Endodermal cell (in vitro differentiated cells): ENCODE measurements at regions not wholly inside any gene's neighbourhood (a gene's known extent, or its start where the extent isn't known, plus 50 kb on each side); places are given as distances from the start of the nearest gene placed in this dataset.

Source experiments
- DNase-seq: peaks from one replicate; pipeline ENCODE4 v3.0.0-alpha.2; 2017
- H3K27ac ChIP-seq: 2 replicates; pipeline ENCODE4 v1.5.1; 2013; ENCODE audit warnings: mild to moderate bottlenecking, low read depth, low read length, moderate library complexity
- H3K27me3 ChIP-seq: 2 replicates; pipeline ENCODE4 v1.6.1; 2013; ENCODE audit warnings: mild to moderate bottlenecking, low read length, moderate library complexity; ENCODE audit not compliant: insufficient read depth, control insufficient read depth, poor library complexity, severe bottlenecking
- H3K36me3 ChIP-seq: 2 replicates; pipeline ENCODE4 v1.7.0; 2013; ENCODE audit warnings: mild to moderate bottlenecking, low read length, moderate library complexity; ENCODE audit not compliant: control insufficient read depth, insufficient read depth
- H3K4me1 ChIP-seq: one replicate; pipeline ENCODE4 v1.7.0; 2013; ENCODE audit warnings: low read length; ENCODE audit not compliant: control insufficient read depth, insufficient read depth
- H3K4me3 ChIP-seq: 2 replicates; pipeline ENCODE4 v1.5.1; 2013; ENCODE audit warnings: mild to moderate bottlenecking, low read length, moderate library complexity
- H3K9ac ChIP-seq: 2 replicates; pipeline ENCODE4 v1.6.1; 2013; ENCODE audit warnings: mild to moderate bottlenecking, low read length, moderate library complexity; ENCODE audit not compliant: poor library complexity, severe bottlenecking; ENCODE audit errors: extremely low read depth
- H3K9me3 ChIP-seq: 2 replicates; pipeline ENCODE4 v1.6.1; 2013; ENCODE audit warnings: mild to moderate bottlenecking, low read length, moderate library complexity; ENCODE audit not compliant: control insufficient read depth
- H3K27ac Mint-ChIP-seq: 2 replicates; pipeline ENCODE4 v1.8.0; 2020; ENCODE audit warnings: mixed read lengths
- H3K27me3 Mint-ChIP-seq: 2 replicates; pipeline ENCODE4 v1.8.0; 2021; ENCODE audit warnings: mild to moderate bottlenecking, mixed read lengths; ENCODE audit not compliant: insufficient read depth
- H3K36me3 Mint-ChIP-seq: 2 replicates; pipeline ENCODE4 v1.8.0; 2020; ENCODE audit warnings: low read depth, mixed read lengths
- H3K4me1 Mint-ChIP-seq: 2 replicates; pipeline ENCODE4 v1.8.0; 2020; ENCODE audit warnings: mixed read lengths
- H3K4me3 Mint-ChIP-seq: 2 replicates; pipeline ENCODE4 v1.8.0; 2020; ENCODE audit warnings: mild to moderate bottlenecking, moderate library complexity, mixed read lengths
- H3K9me3 Mint-ChIP-seq: 2 replicates; pipeline ENCODE4 v1.8.0; 2020; ENCODE audit warnings: mild to moderate bottlenecking, mixed read lengths
- CTCF ChIP-seq: fragments of 200-600 bp; sonication (generic); conservative IDR thresholded peaks from 2 replicates; pipeline ENCODE4 v1.5.0; 2021; ENCODE audit warnings: antibody characterized with exemption, mild to moderate bottlenecking
- WGBS, 2 experiments: methylation state at CpG; one replicate each; pipeline versions ENCODE4 v1.1.5 to v1.1.7; 2013; ENCODE audit warnings: missing lambda C conversion rate in 2 of 2, mixed read lengths in 1 of 2; ENCODE audit not compliant: insufficient coverage in 1 of 2, insufficient read length in 1 of 2; 5-methylcytosine and 5-hydroxymethylcytosine counted together

- H3K27me3 ChIP-seq: no peaks in the 10 kb centered on the region
- H3K4me1 ChIP-seq: no peaks in the 10 kb centered on the region
- Mint-ChIP-seq H3K27ac (no peak overlapping the region), H3K36me3 (no peaks in the 10 kb centered on the region), H3K27me3 (no peaks in the 10 kb centered on the region), H3K9me3 (peaks cover 2% of the 10 kb centered on the region), H3K4me3 (no peak overlapping the region), H3K4me1 (peaks cover 18% of the 10 kb centered on the region)
- no peak for DNase-seq
- no peak overlapping the region for H3K9ac ChIP-seq
- no peak for TF ChIP-seq CTCF
- H3K36me3 ChIP-seq: no peaks in the 10 kb centered on the region
- WGBS, 2 experiments: no CpG with 5 or more reads among the region's 3 CpGs
- no peak overlapping the region for H3K27ac ChIP-seq
- no peaks in the 10 kb centered on the region for H3K9me3 ChIP-seq
- H3K4me3 ChIP-seq: no peak overlapping the region
These were observed 175.8 kb downstream of the PPP1R2C start for GRCh38 chrX:42602136-42602535.

GRCh38 chrX:42597481-42597880, 180.5 kb downstream of the PPP1R2C start:
- H3K27ac ChIP-seq: no peak overlapping the region

GRCh38 chrX:42585842-42586621, 191.9 kb downstream of the PPP1R2C start:
- Histone ChIP-seq H3K4me3 (no peak overlapping the region), H3K4me1 (no peaks in the 10 kb centered on the region), H3K27ac (no peak overlapping the region), H3K9ac (no peak overlapping the region), H3K36me3 (no peaks in the 10 kb centered on the region), H3K27me3 (no peaks in the 10 kb centered on the region), H3K9me3 (no peaks in the 10 kb centered on the region)
- Mint-ChIP-seq H3K4me1 (no peaks in the 10 kb centered on the region), H3K9me3 (peaks cover 33% of the 10 kb centered on the region), H3K27me3 (no peaks in the 10 kb centered on the region), H3K36me3 (peaks cover 8% of the 10 kb centered on the region), H3K4me3 (no peak overlapping the region), H3K27ac (no peak overlapping the region)
- WGBS, 2 experiments: 100% methylated on average over 2 of the region's 2 CpGs; no CpG with 5 or more reads in 1 of the 2 experiments
- no peak for TF ChIP-seq CTCF
- no peak for DNase-seq

More at GRCh38 chrX:42597481-42597880, 180.5 kb downstream of the PPP1R2C start:
- no peak for DNase-seq
- H3K36me3 Mint-ChIP-seq: no peaks in the 10 kb centered on the region
- no peak overlapping the region for H3K27ac Mint-ChIP-seq
- Histone ChIP-seq H3K4me3 (no peak overlapping the region), H3K9me3 (no peaks in the 10 kb centered on the region), H3K4me1 (no peaks in the 10 kb centered on the region), H3K9ac (no peak overlapping the region), H3K27me3 (no peaks in the 10 kb centered on the region), H3K36me3 (no peaks in the 10 kb centered on the region)
- H3K27me3 Mint-ChIP-seq: no peaks in the 10 kb centered on the region
- peaks cover 20% of the 10 kb centered on the region for H3K9me3 Mint-ChIP-seq
- H3K4me3 Mint-ChIP-seq: no peak overlapping the region
- WGBS, 2 experiments: 94% methylated on average over 4 of the region's 4 CpGs; no CpG with 5 or more reads in 1 of the 2 experiments
- peaks cover 1% of the 10 kb centered on the region for H3K4me1 Mint-ChIP-seq
- TF ChIP-seq CTCF: no peak
